ACC112 (cell line): ENCODE measurements at regions not wholly inside any gene's neighbourhood (a gene's known extent, or its start where the extent isn't known, plus 50 kb on each side); places are given as distances from the start of the nearest gene placed in this dataset.

ENCODE experiments used
- H2AFZ ChIP-seq: fragments of 200-600 bp; sonication (generic); one replicate; pipeline ENCODE4 v1.6.0; 2017; ENCODE audit warnings: antibody characterized with exemption, low read length; ENCODE audit not compliant: unreplicated experiment
- H3K27ac ChIP-seq: fragments of 200-600 bp; sonication (generic); 2 replicates; pipeline ENCODE4 v1.5.1; 2014; ENCODE audit warnings: low read depth, mild to moderate bottlenecking, antibody characterized with exemption, low read length, moderate library complexity
- H3K27me3 ChIP-seq: fragments of 200-600 bp; sonication (generic); 2 replicates; pipeline ENCODE4 v1.6.1; 2014; ENCODE audit warnings: mild to moderate bottlenecking, antibody characterized with exemption, low read length, moderate library complexity, mixed read lengths; ENCODE audit not compliant: insufficient read depth
- H3K36me3 ChIP-seq: fragments of 200-600 bp; sonication (generic); 2 replicates; pipeline ENCODE4 v1.6.1; 2016; ENCODE audit warnings: mild to moderate bottlenecking, antibody characterized with exemption, low read length, moderate library complexity, mixed read lengths; ENCODE audit not compliant: insufficient read depth
- H3K4me1 ChIP-seq: fragments of 200-600 bp; sonication (generic); one replicate; pipeline ENCODE4 v1.6.1; 2016; ENCODE audit warnings: low read length, mixed read lengths; ENCODE audit not compliant: insufficient read depth, unreplicated experiment, control insufficient read depth
- H3K4me3 ChIP-seq: fragments of 200-600 bp; sonication (generic); 2 replicates; pipeline ENCODE4 v1.5.1; 2014; ENCODE audit warnings: mild to moderate bottlenecking, low read depth, low read length
- H3K79me2 ChIP-seq: fragments of 200-600 bp; sonication (generic); one replicate; pipeline ENCODE4 v1.6.0; 2016; ENCODE audit warnings: low read length; ENCODE audit not compliant: control insufficient read depth, unreplicated experiment, insufficient read depth

DNA sequence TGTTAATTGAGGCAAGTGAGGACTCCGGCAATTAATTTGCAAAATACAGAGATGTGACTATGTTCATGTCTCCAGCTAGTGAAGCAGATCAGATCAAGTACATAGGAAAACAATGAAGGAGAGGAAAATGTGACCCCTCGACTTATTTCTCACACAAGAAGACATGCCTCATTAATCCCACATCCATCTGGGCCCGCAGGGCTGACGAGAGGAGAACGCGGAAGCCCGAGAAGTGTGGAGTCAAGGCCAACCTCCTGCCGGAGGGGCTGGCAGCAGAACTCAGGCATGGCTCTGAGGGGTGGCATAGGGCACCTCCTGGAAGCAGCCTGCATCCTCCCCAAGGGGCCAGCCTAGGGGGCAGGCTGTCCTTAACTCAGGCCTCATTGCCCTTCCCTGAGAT, 54.4 kb downstream of the ZNF503 start:
- no peak overlapping the region for H3K27ac ChIP-seq
- no peak overlapping the region for H2AFZ ChIP-seq
- peaks cover 6% of the 10 kb centered on the region for H3K4me1 ChIP-seq
- no peaks in the 10 kb centered on the region for H3K36me3 ChIP-seq
- H3K4me3 ChIP-seq: no peak overlapping the region
- H3K79me2 ChIP-seq: no peaks in the 10 kb centered on the region
- H3K27me3 ChIP-seq: peaks cover 12% of the 10 kb centered on the region; the same call in 1 of the 2 replicates

DNA sequence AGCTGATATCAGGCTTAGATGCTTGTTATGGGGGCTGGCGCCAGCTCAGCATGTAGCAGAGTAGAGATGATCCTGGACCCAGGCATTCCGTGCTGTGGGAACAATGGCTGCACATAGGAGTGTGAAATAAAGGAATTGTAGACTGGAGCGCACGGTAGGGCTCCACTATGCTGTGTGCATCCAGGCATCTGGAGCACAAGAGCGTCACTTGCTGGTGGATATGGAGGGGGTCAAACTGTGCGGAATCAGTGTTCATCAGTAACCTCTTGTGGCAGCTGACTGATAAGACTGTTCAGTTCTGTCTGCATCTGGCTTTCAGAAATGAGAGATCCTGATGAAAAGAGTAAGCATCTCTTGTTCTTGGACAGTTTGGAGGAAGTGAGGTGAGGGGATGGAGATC, 55.8 kb downstream of the ZNF503 start:
- Histone ChIP-seq H2AFZ (no peak overlapping the region), H3K79me2 (no peaks in the 10 kb centered on the region), H3K4me1 (peaks cover 5% of the 10 kb centered on the region), H3K36me3 (no peaks in the 10 kb centered on the region), H3K27ac (no peak overlapping the region), H3K27me3 (peaks cover 17% of the 10 kb centered on the region), H3K4me3 (no peak overlapping the region)

DNA sequence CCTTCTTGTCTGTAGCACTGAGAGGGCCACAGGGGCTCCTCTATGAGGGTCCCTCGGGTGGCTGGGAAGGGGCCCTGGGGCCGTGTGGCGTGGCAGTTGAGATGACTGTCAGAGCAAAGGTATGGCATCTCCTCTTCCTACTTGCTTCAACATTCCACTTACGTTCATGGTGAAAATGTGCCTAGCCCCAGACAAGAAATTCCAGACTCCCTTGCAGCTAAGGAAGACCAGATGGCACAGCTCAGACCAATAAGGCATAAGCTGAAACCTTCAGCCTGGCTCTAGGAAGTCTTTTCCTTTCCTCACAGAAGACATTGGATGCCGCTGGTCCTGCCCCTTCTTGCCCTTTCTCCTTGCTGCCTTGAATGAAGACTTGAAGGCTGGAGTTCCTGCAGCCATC, 57.4 kb downstream of the ZNF503 start:
- no peaks in the 10 kb centered on the region for H3K79me2 ChIP-seq
- no peaks in the 10 kb centered on the region for H3K36me3 ChIP-seq
- H3K4me3 ChIP-seq: no peak overlapping the region
- H2AFZ ChIP-seq: no peak overlapping the region
- H3K4me1 ChIP-seq: no peaks in the 10 kb centered on the region
- H3K27ac ChIP-seq: no peak overlapping the region
- peaks cover 17% of the 10 kb centered on the region for H3K27me3 ChIP-seq

DNA sequence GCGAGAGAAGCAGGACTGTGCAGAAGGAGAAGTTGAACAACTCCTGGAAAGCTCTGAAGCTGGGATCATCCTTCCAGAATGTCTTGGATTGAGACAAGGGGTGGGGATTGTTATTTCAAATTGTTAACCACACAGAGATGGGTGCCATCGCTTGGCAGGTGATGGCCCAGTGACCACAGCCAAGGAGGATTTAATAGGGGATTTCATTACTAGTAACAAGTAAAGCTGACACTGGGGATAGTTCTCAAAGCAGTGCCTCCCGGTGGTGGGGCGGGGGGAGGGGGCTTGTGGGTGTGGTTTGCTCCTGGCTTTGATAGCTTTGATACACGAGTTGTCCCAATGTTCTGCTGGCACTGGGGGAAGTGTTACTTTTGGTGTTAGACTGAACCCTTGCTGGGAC, 59.2 kb downstream of the ZNF503 start:
- Histone ChIP-seq H3K4me3 (no peak overlapping the region), H3K79me2 (no peaks in the 10 kb centered on the region), H3K4me1 (no peaks in the 10 kb centered on the region), H3K27ac (no peak overlapping the region), H2AFZ (no peak overlapping the region), H3K27me3 (peaks cover 17% of the 10 kb centered on the region), H3K36me3 (no peaks in the 10 kb centered on the region)

DNA sequence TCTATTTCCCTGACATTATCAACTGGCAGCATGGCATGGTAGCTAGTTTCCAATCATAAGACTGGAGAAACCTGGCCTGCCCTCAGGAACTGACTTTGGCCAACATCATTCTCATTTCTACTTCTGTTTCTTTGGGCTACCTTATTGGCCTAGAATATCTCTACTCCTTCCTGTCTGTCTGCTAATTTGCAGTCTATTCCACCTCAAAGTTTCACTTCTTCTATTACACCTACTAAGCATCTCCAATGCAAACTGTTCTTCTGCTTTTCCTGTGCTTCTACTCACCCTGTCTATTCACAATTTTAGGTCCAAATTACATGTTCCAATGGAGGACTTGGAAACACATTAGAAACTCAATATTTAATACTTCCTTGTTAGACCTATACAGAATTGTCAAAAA, 65.6 kb downstream of the ZNF503 start:
- no peaks in the 10 kb centered on the region for H3K4me1 ChIP-seq
- no peaks in the 10 kb centered on the region for H3K36me3 ChIP-seq
- H3K79me2 ChIP-seq: no peaks in the 10 kb centered on the region
- no peak overlapping the region for H3K4me3 ChIP-seq
- no peak overlapping the region for H2AFZ ChIP-seq
- H3K27me3 ChIP-seq: peaks cover 5% of the 10 kb centered on the region
- H3K27ac ChIP-seq: no peak overlapping the region

DNA sequence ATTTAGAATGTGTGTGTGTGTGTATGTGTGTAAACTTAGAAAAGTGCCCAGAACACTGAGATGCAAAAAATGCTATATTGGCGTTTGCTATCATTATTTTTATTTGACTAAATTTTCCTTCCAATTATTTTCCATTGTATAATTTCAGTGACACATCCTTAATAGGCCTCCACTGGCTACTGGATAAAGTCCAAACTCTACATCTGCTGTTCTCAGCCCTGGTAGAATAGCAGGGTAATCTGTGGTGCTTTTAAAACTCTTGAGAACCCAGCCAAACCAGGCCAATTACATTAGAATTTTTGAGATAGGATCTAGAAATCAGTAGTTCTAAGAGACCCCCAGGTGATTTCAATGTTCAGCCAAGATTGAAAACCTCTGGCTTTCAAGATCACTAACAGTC, 66.4 kb downstream of the ZNF503 start:
- Histone ChIP-seq H3K36me3 (no peaks in the 10 kb centered on the region), H3K4me1 (no peaks in the 10 kb centered on the region), H3K27me3 (peaks cover 8% of the 10 kb centered on the region), H3K4me3 (no peak overlapping the region), H3K27ac (no peak overlapping the region), H2AFZ (no peak overlapping the region), H3K79me2 (no peaks in the 10 kb centered on the region)

DNA sequence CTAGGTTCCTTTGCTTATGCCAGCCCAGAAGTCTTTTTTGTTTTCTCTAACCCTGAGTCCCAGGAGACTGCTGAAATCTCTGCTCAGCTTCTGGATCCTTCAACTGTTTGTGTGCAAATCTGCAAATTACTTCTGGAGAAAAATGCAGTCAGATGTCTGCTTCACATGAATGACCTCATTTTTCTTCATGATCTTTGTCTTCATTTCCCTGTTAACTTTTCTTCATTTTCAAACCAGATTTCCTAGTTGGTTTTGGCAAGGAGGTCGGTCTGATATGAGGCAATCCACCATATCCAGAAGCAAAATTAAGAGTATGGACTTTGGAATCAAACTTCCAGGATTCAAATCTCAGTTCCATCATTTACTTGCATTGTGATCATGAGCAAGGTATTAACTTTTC, 66.8 kb downstream of the ZNF503 start:
- no peak overlapping the region for H3K4me3 ChIP-seq
- H2AFZ ChIP-seq: no peak overlapping the region
- no peaks in the 10 kb centered on the region for H3K79me2 ChIP-seq
- H3K36me3 ChIP-seq: no peaks in the 10 kb centered on the region
- H3K27me3 ChIP-seq: peaks cover 8% of the 10 kb centered on the region
- no peaks in the 10 kb centered on the region for H3K4me1 ChIP-seq
- no peak overlapping the region for H3K27ac ChIP-seq

DNA sequence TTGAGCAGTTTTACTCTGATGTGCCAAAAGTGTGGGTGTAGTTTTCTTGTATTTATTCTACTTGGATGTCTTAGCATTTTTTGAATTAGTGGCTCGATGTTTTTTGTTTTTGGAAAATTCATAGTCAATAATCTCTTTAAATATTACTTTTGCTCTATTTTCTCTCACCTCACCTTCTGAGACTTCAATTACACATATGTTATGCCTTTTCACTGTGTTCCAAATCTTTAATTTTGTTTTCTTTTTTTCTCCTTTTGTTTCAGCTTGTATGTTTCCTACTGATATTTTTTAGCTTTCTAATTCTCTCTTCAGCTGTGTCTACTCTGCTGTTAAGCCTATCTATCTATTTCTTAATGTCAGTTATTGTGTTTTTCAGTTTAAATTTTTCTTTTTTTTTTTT, 69.5 kb downstream of the ZNF503 start:
- no peaks in the 10 kb centered on the region for H3K36me3 ChIP-seq
- H3K27ac ChIP-seq: no peak overlapping the region
- H3K79me2 ChIP-seq: no peaks in the 10 kb centered on the region
- H3K4me1 ChIP-seq: no peaks in the 10 kb centered on the region
- H3K27me3 ChIP-seq: peaks cover 8% of the 10 kb centered on the region
- no peak overlapping the region for H2AFZ ChIP-seq
- H3K4me3 ChIP-seq: no peak overlapping the region

DNA sequence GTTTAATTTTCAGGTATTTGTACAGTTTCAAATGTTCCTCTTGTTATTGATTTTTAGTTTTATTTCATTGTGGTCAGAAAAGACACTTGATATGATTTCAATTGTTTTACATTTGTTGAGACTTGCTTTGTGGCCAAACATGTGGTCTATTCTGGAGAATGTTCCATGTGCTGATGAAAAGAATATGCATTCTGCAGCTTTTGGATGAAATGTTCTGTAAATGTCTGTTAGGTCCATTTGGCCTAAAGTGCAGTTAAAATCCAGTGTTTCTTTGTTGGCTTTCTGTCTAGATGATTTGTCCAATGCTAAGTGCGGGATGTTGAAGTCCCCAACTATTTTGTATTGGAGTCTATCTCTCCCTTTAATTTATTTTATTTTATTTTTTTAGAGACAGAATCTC, 70.5 kb downstream of the ZNF503 start:
- Histone ChIP-seq H3K4me3 (no peak overlapping the region), H3K27ac (no peak overlapping the region), H3K4me1 (no peaks in the 10 kb centered on the region)

DNA sequence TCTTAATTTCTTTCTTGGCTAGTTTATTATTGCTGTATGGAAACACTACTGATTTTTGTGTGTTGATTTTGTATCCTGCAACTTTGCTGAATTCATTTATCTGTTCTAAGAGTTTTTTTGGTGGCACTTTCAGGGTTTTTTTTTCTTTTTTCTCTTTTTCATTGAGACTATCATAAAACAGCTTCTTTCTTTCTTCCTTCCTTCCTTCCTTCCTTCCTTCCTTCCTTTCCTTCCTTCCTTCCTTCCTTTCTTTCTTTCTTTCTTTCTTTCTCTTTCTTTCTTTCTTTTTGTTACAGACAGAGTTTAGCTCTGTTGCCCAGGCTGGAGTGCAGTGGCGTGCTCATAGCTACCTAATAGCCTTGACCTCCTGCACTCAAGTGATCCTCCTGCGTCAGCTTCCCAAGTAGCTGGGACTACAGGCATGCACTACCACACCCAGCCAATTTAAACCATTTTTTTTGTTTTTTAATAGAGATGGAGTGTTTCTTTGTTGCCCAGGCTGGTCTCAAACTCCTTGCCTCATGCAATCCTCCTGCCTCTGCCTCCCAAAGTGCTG, 72.3 kb downstream of the ZNF503 start:
- Histone ChIP-seq H3K27ac (no peak overlapping the region), H3K36me3 (no peaks in the 10 kb centered on the region), H3K79me2 (no peaks in the 10 kb centered on the region), H3K27me3 (peaks cover 17% of the 10 kb centered on the region), H3K4me1 (no peaks in the 10 kb centered on the region), H3K4me3 (no peak overlapping the region), H2AFZ (no peak overlapping the region)

More for the DNA sequence above, 70.5 kb downstream of the ZNF503 start:
- H3K36me3 ChIP-seq: no peaks in the 10 kb centered on the region
- H3K79me2 ChIP-seq: no peaks in the 10 kb centered on the region
- H3K27me3 ChIP-seq: peaks cover 13% of the 10 kb centered on the region
- H2AFZ ChIP-seq: no peak overlapping the region

DNA sequence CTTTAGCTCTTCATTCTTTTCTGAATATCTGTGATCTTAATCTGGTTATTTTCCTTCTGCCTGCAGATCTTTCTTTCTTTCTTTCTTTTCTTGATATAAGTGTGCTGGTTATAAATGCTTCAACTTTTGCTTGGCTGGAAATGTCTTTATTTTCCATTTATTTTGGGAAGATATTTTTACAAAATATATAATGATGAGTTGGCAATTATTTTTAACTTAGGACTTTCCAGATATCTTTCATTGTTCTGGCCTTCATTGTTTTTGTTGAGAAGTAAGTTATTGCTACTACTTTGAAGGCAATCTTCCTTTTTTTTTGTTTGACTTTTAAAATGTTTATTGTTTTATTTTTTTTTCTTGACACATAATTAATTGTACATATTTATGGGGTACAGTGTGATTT, 75.3 kb downstream of the ZNF503 start:
- Histone ChIP-seq H2AFZ (no peak overlapping the region), H3K36me3 (no peaks in the 10 kb centered on the region), H3K4me1 (no peaks in the 10 kb centered on the region), H3K27ac (no peak overlapping the region), H3K79me2 (no peaks in the 10 kb centered on the region), H3K27me3 (peaks cover 14% of the 10 kb centered on the region), H3K4me3 (no peak overlapping the region)
